NCI-H82 treated with DMSO at 0.1 percent for 48 hours (cell line): ENCODE measurements at regions not wholly inside any gene's neighbourhood (a gene's known extent, or its start where the extent isn't known, plus 50 kb on each side); places are given as distances from the start of the nearest gene placed in this dataset.
A peak's percentile ranks its signal among the peaks of the same experiment; 100 is the strongest.

Experiments used
- DNase-seq: peaks from one replicate; lab custom pipeline; 2025; ENCODE audit not compliant: unreplicated experiment; lab: John Stamatoyannopoulos, UW

- no peak for DNase-seq
These were observed 177.5 kb downstream of the SYK start for GRCh38 chr9:90979138-90979551.

- no peak for DNase-seq
These were observed 178.0 kb downstream of the SYK start for GRCh38 chr9:90979639-90980038.

- DNase-seq = no peak
These were observed 180.1 kb downstream of the SYK start for GRCh38 chr9:90981726-90982125.

- DNase-seq = no peak
These were observed 181.8 kb downstream of the SYK start for GRCh38 chr9:90983394-90983793.

- DNase-seq = no peak
These were observed 184.0 kb downstream of the SYK start for GRCh38 chr9:90985631-90986030.

- no peak for DNase-seq
These were observed 184.5 kb downstream of the SYK start for GRCh38 chr9:90986161-90986560.

- no peak for DNase-seq
These were observed 185.9 kb downstream of the SYK start for GRCh38 chr9:90987566-90987965.

GRCh38 chr9:90988318-90988717 lies 186.7 kb downstream of the SYK start:
- no peak for DNase-seq

GRCh38 chr9:90991953-90992352 lies 190.3 kb downstream of the SYK start:
- no peak for DNase-seq

GRCh38 chr9:90995516-90995915 lies 193.9 kb downstream of the SYK start:
- no peak for DNase-seq

GRCh38 chr9:90996154-90997065 lies 194.8 kb downstream of the SYK start:
- DNase-seq = no peak

- no peak for DNase-seq
These were observed 197.0 kb downstream of the SYK start for GRCh38 chr9:90998573-90998972.

GRCh38 chr9:90999425-91000397 lies 198.1 kb downstream of the SYK start:
- no peak for DNase-seq

GRCh38 chr9:91001146-91001611 lies 199.6 kb downstream of the SYK start:
- no peak for DNase-seq

GRCh38 chr9:91004484-91004883 lies 202.9 kb downstream of the SYK start:
- no peak for DNase-seq

GRCh38 chr9:91004992-91005391 lies 203.4 kb downstream of the SYK start:
- no peak for DNase-seq

GRCh38 chr9:91006046-91006445 lies 204.4 kb downstream of the SYK start:
- peak; percentile 48 for DNase-seq

GRCh38 chr9:91008568-91008967 lies 206.9 kb downstream of the SYK start:
- DNase-seq = no peak

- DNase-seq = no peak
These were observed 210.3 kb downstream of the SYK start for GRCh38 chr9:91011891-91012290.

GRCh38 chr9:91012933-91013841 lies 211.6 kb downstream of the SYK start:
- no peak for DNase-seq

- DNase-seq = no peak
These were observed 215.6 kb downstream of the SYK start for GRCh38 chr9:91017245-91017644.
